ENCODE measurements at regions not wholly inside any gene's neighbourhood (a gene's known extent, or its start where the extent isn't known, plus 50 kb on each side); places are given as distances from the start of the nearest gene placed in this dataset.
"Not testable (repeated sequence)": the region's sequence is repeated elsewhere in the genome, so short reads cannot be mapped to it uniquely, and the experiment has no call there.

DNA sequence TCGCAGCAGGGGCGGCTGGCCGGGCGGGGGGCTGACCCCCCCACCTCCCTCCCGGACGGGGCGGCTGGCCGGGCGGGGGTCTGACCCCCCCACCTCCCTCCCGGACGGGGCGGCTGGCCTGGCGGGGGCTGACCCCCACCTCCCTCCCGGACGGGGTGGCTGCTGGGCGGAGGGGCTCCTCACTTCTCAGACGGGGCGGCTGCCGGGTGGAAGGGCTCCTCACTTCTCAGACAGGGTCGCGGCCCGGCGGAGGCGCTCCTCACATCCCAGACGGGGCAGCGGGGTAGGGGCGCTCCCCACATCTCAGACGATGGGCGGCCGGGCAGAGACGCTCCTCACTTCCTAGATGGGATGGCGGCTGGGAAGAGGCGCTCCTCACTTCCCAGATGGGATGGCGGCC, 260.2 kb upstream of the PTCHD4 start:
- not testable (repeated sequence) for DNase-seq

- DNase-seq: no peak
Observed at GRCh38 chr6:48369100-48369499, 258.1 kb upstream of the PTCHD4 start.

DNA sequence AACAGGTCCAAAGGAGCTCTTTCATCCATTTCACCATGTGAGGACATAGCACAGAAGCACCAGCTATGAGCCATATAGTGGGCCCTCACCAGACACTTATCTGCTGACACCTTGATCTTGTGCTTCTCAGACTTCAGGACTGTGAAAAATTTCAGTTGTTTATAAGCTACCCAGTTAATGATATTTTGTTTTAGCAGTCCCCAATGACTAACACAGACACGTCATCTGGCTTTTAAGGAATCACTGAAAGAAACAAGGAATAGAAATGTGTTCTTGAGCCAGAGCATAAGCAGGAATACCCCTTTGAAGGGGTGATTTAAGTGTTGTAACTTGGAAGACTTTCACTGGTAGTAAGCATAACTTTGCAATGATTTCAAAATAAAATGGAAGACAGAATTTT, 214.7 kb upstream of the PTCHD4 start:
- no peak for DNase-seq

GRCh38 chr6:48318670-48319069, 207.7 kb upstream of the PTCHD4 start:
- no peak for DNase-seq

DNA sequence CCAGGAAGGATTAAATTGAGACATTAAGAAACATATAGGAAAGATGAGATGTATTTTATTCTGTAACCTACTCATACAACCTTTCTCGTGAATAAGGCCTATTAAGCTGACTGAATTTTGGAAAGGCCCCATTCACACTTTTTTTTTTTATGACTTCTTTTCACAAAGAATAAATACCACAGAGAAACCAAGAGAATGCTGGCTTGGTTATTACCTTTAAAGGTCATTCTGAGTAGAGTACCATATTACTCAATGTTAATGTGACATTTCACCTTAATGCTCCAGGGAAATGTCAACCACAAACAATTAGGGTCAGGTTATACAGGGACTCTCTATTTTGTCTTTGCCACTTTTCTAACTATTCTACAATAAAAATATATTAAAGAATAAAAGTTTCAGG, 204.9 kb upstream of the PTCHD4 start:
- DNase-seq: no peak

DNA sequence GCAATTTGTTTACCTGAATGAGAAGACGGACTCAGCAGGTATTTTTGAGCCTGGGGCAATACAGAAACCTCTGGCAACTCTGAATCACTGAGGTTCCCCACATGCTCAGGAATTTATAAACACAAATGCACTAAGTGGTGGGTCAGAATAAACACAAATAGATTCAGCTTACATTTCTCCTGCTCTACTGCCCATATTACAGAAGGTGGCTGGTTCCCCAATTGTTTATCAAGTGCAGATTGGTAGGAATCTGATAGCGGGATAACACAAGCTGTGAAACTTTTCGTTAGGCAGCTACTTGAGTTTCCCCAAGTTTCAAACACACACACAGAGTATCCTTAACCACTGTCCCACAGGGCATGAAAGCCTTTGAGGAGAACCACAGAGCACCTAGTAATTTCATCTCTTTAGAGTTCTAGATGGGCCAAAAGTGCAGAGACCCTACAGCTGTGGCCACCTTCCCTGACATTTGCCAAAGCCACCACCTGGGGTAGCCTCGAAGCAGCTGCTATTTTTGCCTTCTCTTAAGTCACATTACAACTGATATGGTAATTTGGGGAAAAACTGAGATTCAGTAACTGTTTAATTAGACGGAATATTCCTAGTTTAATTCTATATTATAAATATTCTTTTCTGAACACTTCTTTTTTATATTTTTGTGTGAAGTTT, 204.2 kb upstream of the PTCHD4 start:
- DNase-seq: no peak

GRCh38 chr6:48311301-48311700, 200.3 kb upstream of the PTCHD4 start:
- DNase-seq: no peak

DNA sequence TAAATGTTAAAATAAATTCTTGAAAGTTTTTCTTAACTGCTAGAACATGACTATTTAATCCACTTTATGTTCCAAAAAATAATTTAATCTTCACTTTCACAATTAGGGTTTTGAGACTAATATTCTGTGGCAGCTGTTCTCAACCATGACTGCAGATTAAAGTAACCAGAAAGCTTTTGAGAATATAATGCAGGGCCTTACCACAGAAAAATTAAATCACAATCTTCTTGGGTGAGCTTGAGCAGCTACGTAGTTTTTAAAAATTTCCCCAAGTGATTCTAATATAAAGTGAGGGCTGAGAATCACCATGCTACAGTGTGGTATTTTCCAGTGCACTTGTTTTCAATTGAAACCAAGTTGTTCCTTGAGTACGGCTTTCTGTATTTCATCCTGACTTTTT, 196.6 kb upstream of the PTCHD4 start:
- no peak for DNase-seq

- DNase-seq: no peak
Observed at GRCh38 chr6:48290595-48290994, 179.6 kb upstream of the PTCHD4 start.

DNA sequence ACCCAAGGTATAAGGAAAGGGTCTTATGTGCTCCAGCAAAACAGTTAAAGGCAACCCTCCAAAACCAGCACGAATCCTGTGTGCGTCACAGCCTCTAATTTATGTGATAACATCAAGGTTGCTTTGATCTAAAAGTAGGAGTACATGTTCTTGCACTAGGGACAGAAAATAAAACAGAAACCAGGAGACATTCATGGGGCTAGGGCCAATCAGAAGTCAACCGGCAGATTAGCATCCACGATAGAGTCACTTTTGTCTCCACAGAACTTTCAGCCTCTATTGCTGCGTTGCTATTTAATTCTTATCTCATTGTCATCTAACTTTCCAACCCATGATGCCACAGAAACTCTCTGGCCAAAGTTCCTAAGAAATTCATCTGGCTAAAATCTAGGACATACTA, 178.8 kb upstream of the PTCHD4 start:
- DNase-seq: no peak

- DNase-seq: no peak
Observed at GRCh38 chr6:48281217-48281616, 170.2 kb upstream of the PTCHD4 start.

DNA sequence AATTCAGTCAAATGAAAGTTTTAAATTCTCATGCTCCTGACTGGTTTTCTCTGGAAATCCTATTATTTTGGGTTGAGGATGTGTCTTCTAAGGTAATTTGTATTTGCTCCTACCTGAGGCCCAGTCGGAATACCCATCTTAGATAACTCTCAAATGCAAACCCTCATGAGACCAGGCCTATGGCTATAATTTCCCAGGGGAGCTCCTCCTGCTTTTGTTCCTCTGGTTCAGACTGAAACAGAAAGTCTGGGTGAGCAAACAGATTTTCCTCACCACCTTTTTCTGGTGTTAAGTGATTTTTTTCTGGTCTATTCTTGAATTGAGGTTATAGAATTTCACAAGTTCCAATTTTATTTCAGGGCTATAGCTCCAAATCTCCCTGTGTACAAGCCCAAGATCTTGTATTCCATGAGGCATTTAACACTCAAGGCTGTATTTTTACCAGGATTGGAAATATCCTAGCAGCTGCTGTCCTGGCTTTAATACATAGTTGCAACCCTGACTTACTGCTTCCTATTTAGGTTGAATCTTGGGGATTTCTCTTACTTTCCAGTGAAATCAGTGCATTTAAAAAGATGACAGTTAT, 169.1 kb upstream of the PTCHD4 start:
- no peak for DNase-seq

DNA sequence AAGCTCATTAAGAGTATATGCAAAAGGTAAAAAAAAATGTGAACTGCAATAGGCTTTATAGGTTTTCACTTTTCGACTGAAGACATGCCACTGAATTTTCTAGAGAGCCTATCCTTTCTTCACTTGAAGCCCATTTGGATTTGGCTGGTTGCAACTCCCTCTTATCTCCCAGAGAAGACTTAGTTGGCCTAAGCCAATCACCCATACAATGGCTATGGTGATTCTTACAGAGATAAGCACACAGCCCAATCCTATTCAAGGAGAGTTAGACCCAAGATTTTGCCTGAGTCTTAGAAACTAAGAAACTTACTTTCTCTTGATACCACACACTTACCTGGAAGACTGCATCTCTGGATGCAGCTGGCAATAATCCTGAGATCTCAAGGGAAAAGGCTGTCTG, 167.3 kb upstream of the PTCHD4 start:
- no peak for DNase-seq

DNA sequence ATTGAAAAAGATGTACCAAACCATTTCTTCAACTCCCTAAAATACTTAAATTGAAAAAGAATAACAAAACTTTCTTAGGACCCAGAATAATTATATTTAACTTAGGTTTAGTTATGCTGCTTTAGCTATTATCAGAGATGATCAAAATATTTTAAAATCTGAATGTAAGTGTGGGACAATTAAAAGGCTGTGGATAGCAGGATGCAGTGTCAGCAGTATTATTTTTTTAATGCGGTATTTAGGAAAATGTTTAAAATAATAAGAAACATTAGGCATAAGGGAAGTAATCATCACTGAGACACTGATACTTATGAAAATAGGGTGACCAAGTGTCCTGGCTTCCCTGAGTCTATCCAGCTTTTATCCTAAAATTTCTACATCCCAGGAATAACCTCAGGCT, 161.5 kb upstream of the PTCHD4 start:
- no peak for DNase-seq

DNA sequence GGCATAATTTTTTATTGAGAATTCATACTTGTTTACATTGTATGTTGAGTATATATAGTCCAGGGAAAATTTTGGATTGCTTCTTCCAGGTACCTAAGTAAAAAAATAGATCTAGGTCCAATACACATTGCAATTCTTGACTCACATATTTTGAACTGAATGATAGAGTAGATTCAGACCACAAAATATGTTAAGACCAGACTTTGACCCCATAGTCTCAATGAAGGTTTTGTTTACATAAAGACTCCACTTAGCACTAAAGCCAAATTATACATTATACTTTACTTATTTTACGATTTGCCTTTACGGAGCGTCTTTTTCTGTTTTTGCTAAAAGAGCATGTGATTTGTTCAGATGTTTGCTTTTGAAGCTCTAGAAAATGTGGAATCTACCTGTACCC, 144.1 kb upstream of the PTCHD4 start:
- peak; percentile 25 for DNase-seq

DNA sequence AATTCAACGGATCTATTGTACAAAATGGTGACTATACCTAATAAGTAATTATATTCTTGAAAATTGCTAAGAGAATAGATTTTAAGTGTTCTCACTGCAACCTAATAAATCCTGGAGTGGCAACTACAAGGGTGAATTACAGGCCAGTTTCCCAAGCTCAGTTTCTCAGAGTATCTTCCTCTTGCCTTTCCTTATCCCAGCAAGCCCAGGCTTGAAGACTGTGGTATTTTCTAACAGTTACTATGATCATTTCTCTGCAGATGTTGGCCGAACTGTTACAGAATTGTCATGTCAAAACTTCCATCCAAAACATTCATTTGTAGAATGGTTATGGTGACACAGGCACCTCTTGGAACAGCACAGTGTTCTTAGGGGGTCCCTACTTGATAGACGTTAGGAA, 138.1 kb upstream of the PTCHD4 start:
- no peak for DNase-seq

DNA sequence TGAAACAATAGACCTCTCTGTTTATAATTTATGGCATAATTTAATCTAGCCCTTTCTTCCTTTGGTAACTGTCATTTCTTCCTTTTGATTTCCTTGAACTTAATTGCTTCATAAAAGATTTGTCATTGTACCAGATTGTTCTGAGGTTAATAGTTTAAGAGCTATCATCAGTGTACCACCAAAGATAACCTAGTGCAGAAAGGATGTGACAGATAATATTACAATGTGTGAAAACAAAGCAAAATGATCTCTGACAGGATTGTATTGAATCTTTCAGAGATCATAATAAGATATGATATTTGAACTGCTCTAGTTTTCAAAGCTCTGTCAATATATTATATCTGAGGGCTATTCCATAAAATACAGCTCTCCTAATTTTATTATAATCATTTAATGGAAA, 132.1 kb upstream of the PTCHD4 start:
- DNase-seq: no peak

- no peak for DNase-seq
Observed at GRCh38 chr6:48240287-48240686, 129.3 kb upstream of the PTCHD4 start.

GRCh38 chr6:48236375-48236774, 125.4 kb upstream of the PTCHD4 start:
- DNase-seq: no peak

- no peak for DNase-seq
Observed at GRCh38 chr6:48233063-48233462, 122.1 kb upstream of the PTCHD4 start.

DNA sequence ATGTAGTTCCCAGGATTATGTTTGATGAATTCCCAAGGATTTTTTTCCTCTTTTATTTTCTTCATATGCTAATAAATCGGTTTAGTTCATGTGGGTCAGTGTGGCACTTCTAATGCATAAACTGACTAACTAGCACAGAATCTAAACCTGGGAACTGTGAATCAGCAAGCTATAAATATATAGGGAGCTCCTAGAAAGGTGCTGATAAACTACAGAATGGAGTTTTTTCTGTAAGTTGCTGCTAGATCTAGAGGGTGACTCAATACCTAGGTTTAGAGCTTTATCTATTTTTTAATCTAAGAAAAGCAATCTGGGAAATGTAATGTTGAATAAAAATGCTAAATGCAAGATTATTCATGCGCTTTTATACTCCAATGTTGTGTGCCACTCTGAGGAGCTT, 118.8 kb upstream of the PTCHD4 start:
- DNase-seq: no peak

DNA sequence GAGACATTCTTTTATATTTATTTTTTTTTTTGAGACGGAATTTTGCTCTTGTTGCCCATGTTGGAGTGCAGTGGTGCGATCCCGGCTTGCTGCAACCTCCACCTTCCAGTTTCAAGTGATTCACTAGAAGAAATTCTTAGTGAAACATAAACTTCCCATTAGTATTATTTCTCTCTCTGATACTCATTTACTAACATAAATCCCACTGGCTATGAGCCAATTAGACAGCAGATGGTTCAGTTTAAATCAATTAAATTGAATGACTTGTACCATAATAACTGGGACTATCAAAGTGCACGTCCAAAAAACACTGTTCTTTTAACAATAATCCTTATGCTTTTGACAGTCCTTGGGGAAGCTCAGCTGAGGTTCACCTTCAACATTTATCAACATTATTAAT, 111.2 kb upstream of the PTCHD4 start:
- DNase-seq: no peak

DNA sequence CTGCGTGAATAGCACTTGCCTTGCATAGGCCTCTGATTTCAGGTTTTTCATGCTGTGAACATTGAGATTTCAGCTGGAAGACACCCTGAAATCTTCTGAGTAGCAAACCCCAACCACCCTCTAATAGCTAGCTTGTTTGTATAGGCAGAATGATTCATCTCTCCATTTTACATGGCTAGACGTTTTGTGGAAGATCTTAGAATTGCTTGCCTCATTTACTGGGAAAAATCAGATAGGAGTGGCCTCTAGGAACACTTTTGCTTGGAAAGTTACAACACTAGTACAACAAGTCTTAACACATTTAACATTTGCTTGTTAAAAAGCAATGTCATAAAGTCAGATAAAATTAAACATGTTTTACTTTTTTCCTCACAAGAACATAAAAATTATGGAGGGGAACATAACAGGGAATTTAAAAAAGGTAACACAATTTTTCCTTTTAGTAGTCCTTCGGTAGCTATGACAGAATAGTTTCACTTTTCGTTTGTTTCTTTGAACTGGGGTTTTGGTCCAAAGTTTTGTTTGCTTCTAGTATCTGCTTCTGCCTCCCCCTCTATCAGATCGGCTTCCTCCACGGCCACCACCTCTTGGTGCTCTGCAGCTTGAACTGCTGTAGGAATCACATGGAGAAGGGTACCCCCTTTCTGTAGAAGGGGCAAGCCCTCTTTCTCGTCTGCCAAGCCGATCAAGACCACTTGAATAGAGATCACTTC, 102.2 kb upstream of the PTCHD4 start:
- DNase-seq: no peak

DNA sequence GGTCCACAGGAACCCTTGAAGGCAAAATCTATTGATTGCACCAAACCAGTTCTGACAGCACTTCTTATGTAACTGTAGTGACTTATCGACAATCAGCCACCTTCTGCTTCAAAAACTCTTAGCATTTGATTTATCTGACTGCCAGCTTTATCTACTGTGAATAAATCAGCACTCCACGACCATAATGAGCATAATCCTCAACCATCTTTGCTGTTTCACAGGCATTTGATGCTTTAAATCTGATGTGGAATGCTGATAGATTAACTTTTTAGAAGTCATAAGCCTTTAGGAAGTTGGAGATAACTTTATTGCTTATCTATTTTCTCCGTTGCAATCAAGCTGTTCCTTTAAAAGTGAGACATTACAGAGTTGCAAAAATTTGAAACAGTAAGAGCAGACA, 101.5 kb upstream of the PTCHD4 start:
- DNase-seq: no peak

- no peak for DNase-seq
Observed at GRCh38 chr6:48206091-48206490, 95.1 kb upstream of the PTCHD4 start.
